Hindlimb muscle (tissue), 1 donor: ENCODE measurements at regions not wholly inside any gene's neighbourhood (a gene's known extent, or its start where the extent isn't known, plus 50 kb on each side); places are given as distances from the start of the nearest gene placed in this dataset.
"Not testable (repeated sequence)": the region's sequence is repeated elsewhere in the genome, so short reads cannot be mapped to it uniquely, and the experiment has no call there.

Experiments used
- DNase-seq: peaks from one replicate; pipeline ENCODE4 v3.0.0-alpha.2; 2013

DNA sequence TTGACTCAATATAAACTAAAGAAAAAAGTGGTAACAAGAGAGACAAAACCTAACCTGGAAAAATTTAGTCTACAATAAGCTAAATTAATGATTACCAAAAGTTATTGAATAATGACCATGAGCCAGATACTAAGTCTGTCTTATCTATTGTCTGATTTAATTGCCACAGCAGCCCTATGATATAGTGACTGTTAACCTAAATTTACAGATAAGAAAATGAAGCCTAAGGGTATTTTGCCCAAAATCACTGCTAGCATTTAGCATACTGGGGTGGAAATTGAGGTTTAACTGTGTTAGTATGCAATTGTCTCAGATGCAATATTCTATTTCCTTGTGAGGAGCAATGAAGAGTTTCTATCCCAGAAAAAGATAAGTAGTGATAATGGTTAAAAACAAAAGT, 361.0 kb upstream of the EYS start:
- no peak for DNase-seq

DNA sequence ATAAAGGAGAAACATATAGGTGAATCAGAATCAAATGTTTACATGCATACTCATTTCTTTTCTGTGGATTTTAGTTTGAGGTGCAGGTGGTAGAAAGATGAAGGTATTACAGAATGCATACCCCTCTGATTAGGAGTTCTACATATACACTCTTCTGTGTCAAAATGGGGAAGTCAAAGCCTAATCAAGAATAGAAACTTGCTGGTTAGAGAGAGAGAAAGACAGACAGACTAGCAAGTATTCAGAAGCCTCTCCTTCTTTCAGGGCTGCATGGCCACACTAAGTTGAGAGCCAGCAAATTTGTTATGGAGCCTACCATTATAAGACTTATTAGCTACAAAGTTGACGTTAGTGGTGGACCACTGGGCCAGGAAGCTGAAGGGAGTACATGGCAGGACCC, 358.3 kb upstream of the EYS start:
- DNase-seq = no peak

DNA sequence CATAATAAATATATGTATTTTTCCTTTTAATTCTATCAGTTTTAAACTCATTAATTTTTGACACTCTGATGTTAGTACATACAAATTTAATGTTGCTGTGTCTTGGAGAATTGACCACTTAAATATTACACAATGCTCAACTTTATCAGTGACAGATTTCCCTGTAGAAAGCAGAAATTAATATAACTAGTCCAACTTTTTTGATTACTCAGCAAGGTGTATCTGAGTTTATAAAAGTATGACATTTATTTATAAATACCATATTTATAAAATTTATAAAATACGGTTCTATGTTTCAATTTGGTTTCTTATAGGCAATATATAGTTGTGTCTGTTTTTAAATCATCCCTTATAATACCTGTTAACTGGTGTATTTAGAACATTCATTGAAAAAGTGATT, 350.0 kb upstream of the EYS start:
- no peak for DNase-seq

DNA sequence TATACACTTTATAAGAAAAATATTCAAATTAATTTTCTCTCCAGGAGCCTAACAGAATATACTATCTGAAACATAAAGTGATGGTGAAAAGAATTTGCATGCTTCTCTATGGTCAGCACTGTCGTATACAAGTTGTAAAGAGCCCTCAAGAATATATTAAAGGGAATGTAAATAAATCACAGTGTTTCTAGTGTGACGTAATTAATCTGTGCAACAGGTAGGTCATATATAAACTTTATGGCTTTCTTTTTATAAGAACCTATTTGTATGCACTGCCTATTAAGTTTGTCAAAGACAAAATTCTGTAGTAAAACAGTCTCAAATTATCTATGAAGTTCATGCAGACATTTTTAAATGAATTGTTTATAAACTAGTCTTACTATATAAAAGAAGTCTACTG, 347.9 kb upstream of the EYS start:
- no peak for DNase-seq

DNA sequence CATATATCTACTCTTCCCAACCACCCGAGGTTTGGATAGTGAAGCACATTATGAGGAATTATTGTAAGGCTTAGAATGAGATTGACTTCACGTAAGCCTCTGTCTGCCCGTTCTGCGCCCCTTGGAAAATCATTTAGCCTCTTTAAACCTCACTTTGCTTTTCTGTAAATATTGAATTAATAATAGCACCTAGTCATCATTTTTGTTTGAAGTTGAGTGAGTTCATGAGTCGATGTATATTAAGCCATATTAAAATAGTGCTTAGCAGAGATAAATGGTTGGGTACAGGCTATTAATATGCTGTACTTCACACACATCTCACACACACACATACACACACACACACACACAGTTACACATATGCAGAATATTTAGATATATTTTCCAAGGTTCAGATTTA, 344.8 kb upstream of the EYS start:
- no peak for DNase-seq

DNA sequence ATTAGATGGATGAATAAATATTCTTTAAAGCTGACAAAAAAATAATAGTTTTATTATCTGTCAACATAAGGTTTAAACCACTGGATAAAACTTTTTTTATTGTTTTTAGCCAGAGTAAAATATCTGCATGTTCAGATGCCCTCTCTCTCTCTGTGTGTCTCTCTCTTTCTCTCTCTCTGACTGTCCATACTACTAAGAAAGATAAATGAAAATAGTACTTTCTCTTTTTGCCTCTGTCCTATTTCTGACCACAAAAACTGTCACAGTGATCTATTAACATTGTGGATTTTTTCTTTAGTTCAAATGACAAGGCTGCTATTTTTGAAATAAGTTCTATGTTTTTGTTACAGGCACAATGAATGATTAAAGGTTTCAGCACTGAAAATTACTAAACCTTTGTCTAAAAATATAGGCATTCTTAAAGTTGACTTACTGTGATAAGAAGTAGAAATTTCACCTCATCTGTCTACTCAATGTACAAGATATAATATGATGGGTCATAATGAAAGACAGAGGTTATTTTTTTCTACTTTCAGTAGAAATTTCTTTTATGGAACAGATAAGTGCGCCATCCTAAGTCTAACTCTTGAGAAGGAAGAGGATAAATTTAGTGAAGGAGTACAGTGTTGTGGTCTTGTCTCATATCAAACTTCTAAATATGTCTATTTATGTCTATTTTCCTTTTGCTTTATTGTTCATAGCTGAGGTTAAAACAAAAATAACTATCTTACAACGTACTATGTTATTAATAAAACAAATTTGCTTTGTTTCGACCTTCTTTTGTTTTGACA, 341.9 kb upstream of the EYS start:
- no peak for DNase-seq

DNA sequence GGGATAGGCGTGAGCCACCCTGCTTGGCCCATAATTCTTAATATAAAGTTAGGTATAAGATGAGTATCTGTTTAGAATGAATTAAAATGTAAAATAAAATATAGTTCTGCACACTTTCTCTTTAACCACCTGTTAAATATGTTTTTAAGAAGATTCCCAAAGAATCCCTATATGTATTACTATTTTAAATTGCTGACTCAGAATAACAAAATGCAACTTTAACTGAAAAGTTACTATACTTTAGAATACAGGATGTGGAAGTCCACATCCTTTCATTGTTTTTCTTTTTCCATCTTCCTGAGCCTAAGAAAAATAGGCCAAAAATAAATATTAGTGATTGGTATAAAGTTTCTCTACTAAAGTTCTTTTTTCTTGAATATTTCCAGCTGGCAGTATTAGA, 325.6 kb upstream of the EYS start:
- DNase-seq = no peak

DNA sequence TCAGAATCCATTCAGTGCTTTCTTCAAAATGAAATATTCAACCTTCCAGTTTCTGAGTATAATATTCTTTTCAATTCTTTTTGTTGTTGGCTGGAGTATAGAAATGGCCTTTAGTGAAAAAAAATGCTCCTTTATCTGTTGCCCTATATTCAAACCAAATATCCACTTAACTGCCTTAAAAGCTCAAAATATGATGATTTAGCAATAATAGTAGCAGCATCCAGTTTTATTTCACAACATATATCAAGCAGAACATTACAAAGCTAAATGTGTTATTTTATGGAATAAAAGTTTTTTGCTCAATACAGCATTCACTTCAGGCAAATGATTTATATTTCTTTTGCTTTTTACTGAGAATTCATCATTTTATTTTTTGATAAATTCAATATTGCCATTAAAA, 322.4 kb upstream of the EYS start:
- DNase-seq = no peak

DNA sequence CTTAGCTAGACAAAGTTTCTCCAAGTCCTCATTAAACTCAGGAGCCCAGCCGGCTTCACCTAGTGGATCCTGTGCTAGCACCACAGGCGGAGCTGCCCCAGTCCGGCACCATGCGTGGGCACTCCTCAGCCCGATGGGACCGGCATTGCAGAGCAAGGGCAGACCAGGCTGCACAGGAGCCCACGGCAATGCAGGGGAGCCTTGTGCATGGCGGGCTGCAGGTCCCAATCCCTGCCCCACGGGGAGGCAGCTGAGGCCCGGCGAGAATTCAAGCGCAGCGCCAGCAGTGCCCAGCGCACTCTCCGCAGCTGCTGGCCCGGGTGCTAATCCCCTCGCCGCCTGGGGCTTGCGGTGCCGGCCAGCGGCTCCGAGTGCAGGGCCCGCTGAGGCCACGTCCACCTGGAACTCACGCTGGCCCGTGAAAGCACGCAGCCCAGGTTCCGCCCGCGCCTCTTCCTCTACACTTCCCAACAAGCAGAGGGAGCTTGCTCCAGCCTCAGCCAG, 292.3 kb upstream of the EYS start:
- DNase-seq = no peak

DNA sequence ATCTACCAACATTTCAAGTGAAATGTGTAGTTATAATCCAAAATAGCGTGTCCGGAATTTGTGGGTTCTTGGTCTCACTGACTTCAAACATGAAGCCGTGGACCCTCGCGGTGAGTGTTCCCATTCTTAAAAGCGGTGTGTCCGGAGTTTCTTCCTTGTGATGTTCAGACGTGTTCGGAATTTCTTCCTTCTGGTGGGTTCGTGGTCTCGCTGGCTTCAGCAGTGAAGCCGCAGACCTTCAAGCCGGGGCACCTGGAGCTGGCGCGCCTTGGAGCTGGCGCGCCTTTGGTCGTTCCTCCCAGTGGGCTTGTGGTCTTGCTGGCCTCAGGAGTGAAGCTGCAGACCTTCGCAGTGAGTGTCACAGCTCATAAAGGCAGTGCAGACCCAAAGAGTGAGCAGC, 291.5 kb upstream of the EYS start:
- DNase-seq = no peak

DNA sequence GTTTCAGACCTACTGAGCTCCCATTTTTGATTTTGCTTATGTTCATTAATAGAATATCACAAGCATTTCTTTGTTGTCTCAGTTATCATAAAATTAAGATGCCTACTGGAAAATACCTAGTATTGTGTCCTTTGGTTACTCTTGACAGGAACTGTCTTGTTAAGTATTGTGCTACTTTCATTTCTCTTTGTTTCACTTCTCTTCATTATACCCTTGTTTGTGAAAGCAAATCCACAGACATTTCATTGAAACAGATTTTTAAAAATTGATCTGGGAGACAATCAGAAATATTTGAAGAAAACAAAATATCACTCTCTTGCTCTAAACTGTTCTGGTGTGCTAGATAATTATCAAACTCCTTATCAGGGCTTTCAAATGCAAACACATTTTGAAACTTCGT, 290.5 kb upstream of the EYS start:
- DNase-seq = no peak

DNA sequence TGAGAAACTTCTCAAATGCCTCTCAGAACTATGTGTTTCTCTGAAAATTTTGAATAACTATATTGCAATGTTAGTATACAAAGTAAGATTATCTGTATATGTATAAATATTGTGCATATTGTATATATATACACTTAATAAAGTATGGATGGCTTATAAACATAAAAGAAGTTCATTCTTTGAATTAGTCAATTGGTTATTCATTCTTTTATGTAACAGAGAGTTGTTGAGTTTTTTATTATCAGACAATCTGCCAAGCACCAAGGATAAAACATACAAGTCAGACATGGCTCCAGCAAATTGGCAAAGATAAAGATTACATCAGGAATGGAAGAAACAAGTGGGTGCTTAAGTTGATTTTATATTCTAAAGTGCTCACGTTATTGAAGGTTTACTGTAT, 289.1 kb upstream of the EYS start:
- DNase-seq = no peak

DNA sequence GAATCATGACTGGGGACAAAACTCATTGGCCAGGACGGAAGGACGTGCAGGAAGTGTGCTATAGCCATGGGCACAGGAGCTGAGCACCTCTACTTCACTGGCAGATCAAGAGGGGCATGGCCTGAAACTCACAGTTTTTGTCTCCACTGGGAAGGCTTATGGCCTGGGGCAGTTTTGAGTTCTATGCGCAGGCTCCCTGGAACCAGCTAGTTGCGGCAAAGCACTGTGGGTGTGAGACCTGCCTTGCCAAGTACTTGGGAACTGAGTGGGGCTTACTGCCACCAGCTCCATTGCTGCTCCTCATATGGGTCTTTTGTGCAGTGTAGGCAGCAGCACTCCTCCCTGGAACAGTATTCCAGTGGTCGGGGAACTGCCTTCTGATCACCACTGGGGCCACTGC, 282.6 kb upstream of the EYS start:
- no peak for DNase-seq

DNA sequence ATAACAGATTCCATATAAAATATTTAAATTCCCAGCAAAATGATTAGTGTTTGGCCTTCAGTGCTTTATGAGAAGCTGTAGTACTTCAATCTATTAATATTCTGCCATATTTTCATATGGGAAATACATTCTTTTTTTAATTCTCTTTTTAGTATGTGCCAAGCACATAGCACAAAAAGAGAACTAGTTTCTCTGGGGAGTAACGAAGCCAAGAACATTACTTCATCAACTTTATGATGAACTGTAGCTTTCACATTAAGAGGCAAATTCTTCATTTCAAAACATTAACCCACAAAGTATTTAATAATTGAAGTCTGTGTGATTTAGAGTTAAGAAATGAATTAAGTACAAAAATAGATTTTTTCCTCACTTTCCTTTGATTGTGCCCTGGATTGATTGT, 281.0 kb upstream of the EYS start:
- peak; percentile 23 for DNase-seq

DNA sequence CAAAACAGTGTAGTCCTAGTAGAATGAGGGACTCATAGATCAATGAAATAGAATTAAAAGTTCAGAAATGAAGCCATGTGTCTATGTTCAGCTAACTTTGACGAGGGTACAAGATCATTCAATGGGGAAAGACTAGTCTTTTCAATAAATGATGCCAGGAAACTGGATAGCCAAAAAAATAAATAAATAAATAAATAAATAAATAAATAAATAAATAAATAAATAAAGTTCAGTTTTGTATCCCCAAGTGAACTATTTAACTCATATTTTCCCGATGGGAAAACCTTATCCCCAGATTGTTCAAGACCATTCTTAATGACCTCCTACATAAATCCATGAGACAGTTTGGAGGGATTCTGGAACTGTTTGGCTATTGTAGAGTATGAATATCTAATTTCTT, 277.1 kb upstream of the EYS start:
- no peak for DNase-seq

DNA sequence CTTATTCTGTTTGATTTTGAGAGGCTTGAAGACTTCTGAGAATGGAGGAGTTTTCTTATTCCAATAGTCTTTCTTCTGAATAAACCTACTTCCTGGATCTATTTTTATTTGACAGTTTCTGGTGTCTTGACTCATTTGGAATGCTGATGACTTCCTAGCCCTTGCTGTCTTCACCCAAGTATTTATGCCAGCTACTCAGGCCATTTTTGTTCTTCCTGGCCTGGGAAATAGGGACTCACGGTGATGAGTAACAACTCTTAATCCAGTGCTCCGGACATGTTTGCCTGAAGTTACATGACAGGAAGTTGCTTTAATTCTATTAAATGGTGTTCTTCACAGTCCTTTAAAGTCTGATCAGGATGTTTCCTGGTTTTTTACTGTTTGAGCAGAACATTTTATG, 272.1 kb upstream of the EYS start:
- DNase-seq = no peak

DNA sequence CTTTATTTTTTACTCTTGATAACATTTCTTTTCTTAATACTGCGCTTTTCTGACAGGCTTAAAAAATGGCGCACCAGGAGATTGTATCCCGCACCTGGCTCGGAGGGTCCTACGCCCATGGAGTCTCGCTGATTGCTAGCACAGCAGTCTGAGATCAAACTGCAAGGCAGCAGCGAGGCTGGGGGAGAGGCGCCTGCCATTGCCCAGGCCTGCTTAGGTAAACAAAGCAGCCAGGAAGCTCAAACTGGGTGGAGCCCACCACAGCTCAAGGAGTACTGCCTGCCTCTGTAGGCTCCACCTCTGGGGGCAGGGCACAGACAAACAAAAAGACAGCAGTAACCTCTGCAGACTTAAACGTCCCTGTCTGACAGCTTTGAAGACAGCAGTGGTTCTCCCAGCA, 264.2 kb upstream of the EYS start:
- DNase-seq = not testable (repeated sequence)

DNA sequence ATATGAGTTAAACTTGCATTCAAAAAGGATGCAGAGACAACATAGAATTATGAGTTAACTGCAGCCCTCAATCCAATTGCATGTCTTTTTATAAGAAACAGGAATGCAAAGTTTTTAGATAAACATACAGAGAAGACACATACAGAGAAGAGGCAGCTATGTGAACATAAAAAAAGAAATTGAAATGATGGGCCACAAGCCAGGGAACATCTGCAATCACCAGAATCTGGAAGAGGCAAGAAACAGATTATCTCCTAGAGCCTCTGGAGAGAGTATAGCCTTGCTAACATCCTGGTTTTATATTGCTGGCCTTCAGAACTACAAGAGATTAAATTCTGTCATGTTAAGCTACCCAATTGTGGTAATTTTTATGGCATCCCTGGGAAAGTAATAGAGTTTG, 257.2 kb upstream of the EYS start:
- no peak for DNase-seq

DNA sequence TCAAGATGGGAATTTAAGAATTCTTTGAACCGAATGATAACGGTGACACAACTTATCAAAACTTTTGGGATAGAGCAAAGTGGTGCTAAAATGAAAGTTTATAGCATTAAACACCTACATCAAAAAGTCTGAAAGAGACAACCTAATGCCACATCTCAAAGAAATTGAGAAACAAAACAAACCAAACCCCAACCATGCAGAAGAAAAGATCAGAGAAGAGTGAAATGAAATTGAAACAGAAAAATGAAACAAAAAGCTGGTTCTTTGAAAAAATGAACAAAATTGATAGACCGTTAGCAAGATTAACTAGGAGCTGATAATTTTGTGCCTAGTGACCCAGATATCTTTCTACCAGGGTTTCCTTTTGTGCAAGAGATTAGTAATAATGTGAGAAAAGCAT, 248.0 kb upstream of the EYS start:
- DNase-seq = no peak

DNA sequence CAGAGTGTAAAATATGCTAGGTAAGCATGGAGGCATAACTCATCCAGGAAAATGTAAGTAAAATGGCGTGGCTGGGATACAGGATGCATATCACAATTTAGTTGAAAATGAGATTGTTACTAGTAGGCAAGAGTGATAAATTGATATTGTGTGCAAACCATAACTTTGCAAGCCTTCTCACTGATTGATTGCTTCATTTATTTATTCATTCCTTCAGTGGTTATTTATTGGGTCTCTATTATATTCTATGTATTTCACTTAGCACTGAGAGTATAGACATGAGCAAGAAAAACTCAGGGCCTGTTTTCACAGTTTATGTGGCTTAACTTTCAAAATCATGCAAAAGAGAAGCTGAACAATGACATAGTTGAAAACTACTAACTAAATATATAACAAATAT, 241.0 kb upstream of the EYS start:
- DNase-seq = no peak

DNA sequence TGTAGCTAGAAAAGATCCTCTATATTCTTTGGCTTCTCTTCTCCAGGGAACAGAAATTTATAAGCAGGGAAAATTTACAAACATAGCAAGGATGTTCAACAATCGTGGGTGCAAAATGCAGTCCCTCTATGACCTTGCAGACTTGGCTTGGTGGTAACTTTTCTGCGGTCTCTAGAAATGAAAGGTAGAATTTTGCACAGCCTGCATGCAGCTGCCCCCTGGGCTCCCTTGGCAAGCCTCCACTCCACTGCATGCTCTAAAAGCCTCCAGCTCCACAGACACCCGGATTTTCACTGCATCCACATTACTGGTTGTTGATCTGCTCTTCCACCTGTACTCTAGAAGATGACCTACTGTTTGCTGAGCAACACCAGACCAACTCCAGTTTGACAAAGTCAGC, 236.5 kb upstream of the EYS start:
- no peak for DNase-seq

DNA sequence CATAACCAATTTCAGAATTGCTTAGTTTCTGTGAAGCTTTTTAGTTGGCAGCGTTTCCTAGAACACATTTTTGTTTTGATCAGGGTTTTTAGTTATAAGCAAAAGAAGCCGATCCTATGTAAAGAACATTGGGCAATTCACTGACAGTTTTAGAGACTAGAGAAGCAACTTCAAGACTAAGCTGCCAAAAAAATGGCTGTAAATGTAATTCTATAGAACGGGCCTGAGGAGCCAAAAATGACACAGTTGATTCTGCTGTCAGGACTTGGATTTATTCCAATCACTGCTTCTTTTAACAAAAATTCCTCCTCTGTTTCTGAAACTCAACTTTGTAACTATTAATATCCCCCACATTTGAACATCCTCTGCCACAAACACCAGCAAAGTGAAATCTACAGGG, 236.0 kb upstream of the EYS start:
- DNase-seq = no peak

DNA sequence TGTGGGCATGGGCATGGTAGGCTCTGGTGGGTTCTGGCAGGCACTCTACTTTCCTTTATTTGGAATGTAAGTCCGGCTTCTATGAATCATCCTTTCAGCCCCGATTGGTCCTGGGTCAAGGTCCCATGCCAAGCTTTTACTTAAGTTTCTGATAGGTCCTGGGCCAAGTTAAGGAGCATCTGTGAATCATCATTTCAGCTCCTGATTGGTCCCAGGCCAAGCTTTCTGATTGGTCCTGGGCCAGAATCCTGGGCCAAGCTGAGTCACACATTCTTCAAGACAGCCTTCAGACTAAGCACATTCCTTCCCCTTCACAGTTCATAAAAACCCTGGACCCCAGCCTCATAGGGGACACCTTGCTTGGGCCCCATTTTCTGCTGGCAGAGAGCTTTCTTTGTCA, 231.0 kb upstream of the EYS start:
- DNase-seq = peak; percentile 20

DNA sequence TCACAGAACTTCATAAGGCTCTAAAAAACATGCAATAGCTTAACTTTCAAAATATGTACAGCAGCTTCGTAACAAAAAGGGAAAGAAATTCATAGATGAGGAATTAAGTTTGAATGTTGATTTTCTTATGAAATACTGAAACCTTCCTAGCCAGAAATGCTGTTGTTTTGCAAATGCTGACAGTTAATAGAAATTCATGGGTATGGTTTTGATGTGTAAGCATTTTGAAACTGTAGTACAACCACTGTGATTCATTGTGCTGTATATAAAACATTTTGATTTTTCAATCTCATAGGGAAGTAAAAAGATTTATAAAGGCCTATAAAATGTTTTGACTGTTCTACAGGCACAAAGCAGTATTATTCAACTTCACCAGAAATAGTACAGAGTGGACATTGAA, 228.4 kb upstream of the EYS start:
- no peak for DNase-seq

DNA sequence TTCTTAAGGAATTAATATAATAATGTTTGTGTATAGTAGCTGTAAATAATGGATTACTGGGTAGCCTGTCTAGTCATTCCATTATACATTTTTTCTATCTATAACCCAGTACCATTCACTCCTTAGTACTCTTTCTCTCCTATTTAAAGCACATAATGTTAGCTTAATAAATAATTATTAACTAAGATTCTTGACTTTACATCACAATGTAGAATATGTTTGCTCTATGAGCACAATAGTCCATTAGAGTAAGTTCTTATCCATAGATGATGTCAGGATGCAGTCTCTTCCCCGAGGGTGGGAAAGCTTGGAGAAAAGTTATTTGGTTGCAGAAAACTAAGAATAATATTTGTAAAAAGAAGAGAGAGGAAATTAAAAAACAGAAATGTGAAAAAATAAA, 226.4 kb upstream of the EYS start:
- DNase-seq = no peak
